ENCODE measurements at regions not wholly inside any gene's neighbourhood (a gene's known extent, or its start where the extent isn't known, plus 50 kb on each side); places are given as distances from the start of the nearest gene placed in this dataset.

DNA sequence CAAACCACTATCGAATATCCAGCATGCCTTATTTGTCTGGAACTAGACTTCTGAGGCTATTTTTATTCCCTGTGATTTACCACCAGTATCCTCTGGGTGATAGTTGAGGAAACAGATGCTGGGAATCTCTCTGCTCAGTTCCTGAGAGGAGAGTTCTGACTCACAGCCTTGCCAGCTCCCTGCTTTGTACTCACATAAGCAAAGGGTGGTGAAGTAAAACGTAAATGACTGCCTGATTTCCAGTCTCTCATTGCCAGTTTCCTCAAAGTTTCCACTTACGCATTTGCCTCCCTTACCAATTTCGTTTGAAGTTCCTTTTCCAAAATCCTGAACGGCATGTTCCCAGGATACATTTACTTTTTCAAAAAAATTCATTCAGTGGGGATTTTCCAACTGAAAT is 69.2 kb upstream of the HNRNPA3 start:
- WGBS, 2 experiments (ENCODE audit: insufficient coverage in 2 of 2) = 0 to 53% methylated on average over 1 to 3 of the region's 5 CpGs
- Histone ChIP-seq H3K36me3 (ENCODE audit: control insufficient read depth, insufficient read depth, low read length) (no peaks in the 10 kb centered on the region), H3K27ac (ENCODE audit: low read depth, low read length, severe bottlenecking) (peak overlapping the region; percentile 42)

GRCh38 chr2:177147093-177147694 is 65.4 kb upstream of the HNRNPA3 start:
- no peaks in the 10 kb centered on the region for H3K36me3 ChIP-seq (ENCODE audit: control insufficient read depth, insufficient read depth, low read length)
- no CpG with 5 or more reads among the region's 2 CpGs for WGBS, 2 experiments (ENCODE audit: insufficient coverage in 2 of 2)
- H3K27ac ChIP-seq (ENCODE audit: low read depth, low read length, severe bottlenecking) = no peak overlapping the region
- no peaks in the 10 kb centered on the region for H3K4me1 ChIP-seq (ENCODE audit: control insufficient read depth, insufficient read depth, low read length, poor library complexity, severe bottlenecking)
- H3K4me3 ChIP-seq (ENCODE audit: extremely low read depth, insufficient read depth, low read length, poor library complexity, severe bottlenecking) = no peak overlapping the region
- H3K9me3 ChIP-seq (ENCODE audit: control insufficient read depth, low read length) = no peaks in the 10 kb centered on the region

More for the DNA sequence above, 69.2 kb upstream of the HNRNPA3 start:
- H3K9me3 ChIP-seq (ENCODE audit: control insufficient read depth, low read length) = no peaks in the 10 kb centered on the region
- no peak overlapping the region for H3K4me3 ChIP-seq (ENCODE audit: extremely low read depth, insufficient read depth, low read length, poor library complexity, severe bottlenecking)
- H3K4me1 ChIP-seq (ENCODE audit: control insufficient read depth, insufficient read depth, low read length, poor library complexity, severe bottlenecking) = no peaks in the 10 kb centered on the region

- Histone ChIP-seq H3K9me3 (ENCODE audit: control insufficient read depth, low read length) (no peaks in the 10 kb centered on the region), H3K27ac (ENCODE audit: low read depth, low read length, severe bottlenecking) (no peak overlapping the region), H3K36me3 (ENCODE audit: control insufficient read depth, insufficient read depth, low read length) (no peaks in the 10 kb centered on the region), H3K4me3 (ENCODE audit: extremely low read depth, insufficient read depth, low read length, poor library complexity, severe bottlenecking) (no peak overlapping the region), H3K4me1 (ENCODE audit: control insufficient read depth, insufficient read depth, low read length, poor library complexity, severe bottlenecking) (no peaks in the 10 kb centered on the region)
- WGBS, 2 experiments (ENCODE audit: insufficient coverage in 2 of 2) = 39 to 65% methylated on average over 12 of the region's 13 CpGs
Measured at GRCh38 chr2:177147834-177148445, 64.7 kb upstream of the HNRNPA3 start.

- Histone ChIP-seq H3K4me3 (ENCODE audit: extremely low read depth, insufficient read depth, low read length, poor library complexity, severe bottlenecking) (peak overlapping the region; percentile 16), H3K27ac (ENCODE audit: low read depth, low read length, severe bottlenecking) (no peak overlapping the region), H3K36me3 (ENCODE audit: control insufficient read depth, insufficient read depth, low read length) (no peaks in the 10 kb centered on the region), H3K4me1 (ENCODE audit: control insufficient read depth, insufficient read depth, low read length, poor library complexity, severe bottlenecking) (no peaks in the 10 kb centered on the region), H3K9me3 (ENCODE audit: control insufficient read depth, low read length) (no peaks in the 10 kb centered on the region)
- WGBS, 2 experiments (ENCODE audit: insufficient coverage in 2 of 2) = 0% methylated on average over 12 to 13 of the region's 25 CpGs
Measured at GRCh38 chr2:177148477-177149154, 64.0 kb upstream of the HNRNPA3 start.

DNA sequence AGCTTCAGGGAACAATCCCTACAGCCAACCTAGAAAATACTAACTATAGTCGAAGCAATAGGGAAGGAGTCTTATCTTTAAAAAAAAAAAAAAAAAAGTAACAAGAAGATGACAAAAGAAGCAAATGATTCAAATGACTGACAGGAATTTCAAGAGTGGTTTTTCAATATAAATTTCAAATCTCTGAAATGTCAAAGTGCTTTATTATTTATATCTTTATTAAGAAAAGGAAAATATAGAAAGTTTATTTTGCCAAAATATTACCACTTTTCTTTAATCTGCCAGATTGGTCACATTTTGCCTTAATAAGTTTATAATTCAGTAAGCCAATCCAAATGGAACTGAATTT is 63.5 kb upstream of the HNRNPA3 start:
- no CpG with 5 or more reads among the region's 1 CpG for WGBS, 2 experiments (ENCODE audit: insufficient coverage in 2 of 2)
- H3K4me3 ChIP-seq (ENCODE audit: extremely low read depth, insufficient read depth, low read length, poor library complexity, severe bottlenecking) = peak overlapping the region; percentile 16

GRCh38 chr2:177153805-177154204 is 58.8 kb upstream of the HNRNPA3 start:
- H3K9me3 ChIP-seq (ENCODE audit: control insufficient read depth, low read length) = no peaks in the 10 kb centered on the region
- no peak overlapping the region for H3K4me3 ChIP-seq (ENCODE audit: extremely low read depth, insufficient read depth, low read length, poor library complexity, severe bottlenecking)
- no peaks in the 10 kb centered on the region for H3K4me1 ChIP-seq (ENCODE audit: control insufficient read depth, insufficient read depth, low read length, poor library complexity, severe bottlenecking)
- no peaks in the 10 kb centered on the region for H3K36me3 ChIP-seq (ENCODE audit: control insufficient read depth, insufficient read depth, low read length)
- no peak overlapping the region for H3K27ac ChIP-seq (ENCODE audit: low read depth, low read length, severe bottlenecking)

More for the DNA sequence above, 63.5 kb upstream of the HNRNPA3 start:
- no peaks in the 10 kb centered on the region for H3K36me3 ChIP-seq (ENCODE audit: control insufficient read depth, insufficient read depth, low read length)
- H3K27ac ChIP-seq (ENCODE audit: low read depth, low read length, severe bottlenecking) = no peak overlapping the region
- no peaks in the 10 kb centered on the region for H3K9me3 ChIP-seq (ENCODE audit: control insufficient read depth, low read length)
- H3K4me1 ChIP-seq (ENCODE audit: control insufficient read depth, insufficient read depth, low read length, poor library complexity, severe bottlenecking) = no peaks in the 10 kb centered on the region

DNA sequence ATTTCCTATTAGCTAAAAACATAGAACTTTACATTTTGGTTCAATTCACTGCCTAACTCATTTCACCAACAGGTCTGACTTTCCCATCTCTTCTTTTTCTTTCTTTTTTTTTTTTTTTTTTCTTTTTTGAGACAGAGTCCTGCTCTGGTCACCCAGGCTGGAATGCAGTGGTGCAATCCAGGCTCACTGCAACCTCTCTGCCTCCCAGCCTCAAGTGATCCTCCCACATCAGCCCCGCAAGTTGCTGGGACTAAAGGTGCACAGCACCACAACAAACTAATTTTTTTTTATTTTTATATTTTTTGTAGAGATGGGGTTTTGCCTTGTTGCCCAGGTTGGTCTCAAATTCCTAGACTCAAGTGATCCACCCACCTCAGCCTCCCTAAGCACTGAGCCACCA is 57.8 kb upstream of the HNRNPA3 start:
- no peaks in the 10 kb centered on the region for H3K9me3 ChIP-seq (ENCODE audit: control insufficient read depth, low read length)
- H3K4me3 ChIP-seq (ENCODE audit: extremely low read depth, insufficient read depth, low read length, poor library complexity, severe bottlenecking) = no peak overlapping the region
- H3K27ac ChIP-seq (ENCODE audit: low read depth, low read length, severe bottlenecking) = no peak overlapping the region
- H3K36me3 ChIP-seq (ENCODE audit: control insufficient read depth, insufficient read depth, low read length) = no peaks in the 10 kb centered on the region
- no peaks in the 10 kb centered on the region for H3K4me1 ChIP-seq (ENCODE audit: control insufficient read depth, insufficient read depth, low read length, poor library complexity, severe bottlenecking)
- WGBS, 2 experiments (ENCODE audit: insufficient coverage in 2 of 2) = no CpG with 5 or more reads among the region's 1 CpG

GRCh38 chr2:177155631-177156030 is 57.0 kb upstream of the HNRNPA3 start:
- Histone ChIP-seq H3K27ac (ENCODE audit: low read depth, low read length, severe bottlenecking) (no peak overlapping the region), H3K4me3 (ENCODE audit: extremely low read depth, insufficient read depth, low read length, poor library complexity, severe bottlenecking) (no peak overlapping the region), H3K9me3 (ENCODE audit: control insufficient read depth, low read length) (no peaks in the 10 kb centered on the region), H3K36me3 (ENCODE audit: control insufficient read depth, insufficient read depth, low read length) (no peaks in the 10 kb centered on the region), H3K4me1 (ENCODE audit: control insufficient read depth, insufficient read depth, low read length, poor library complexity, severe bottlenecking) (no peaks in the 10 kb centered on the region)
- WGBS, 2 experiments (ENCODE audit: insufficient coverage in 2 of 2) = no CpG with 5 or more reads among the region's 1 CpG

DNA sequence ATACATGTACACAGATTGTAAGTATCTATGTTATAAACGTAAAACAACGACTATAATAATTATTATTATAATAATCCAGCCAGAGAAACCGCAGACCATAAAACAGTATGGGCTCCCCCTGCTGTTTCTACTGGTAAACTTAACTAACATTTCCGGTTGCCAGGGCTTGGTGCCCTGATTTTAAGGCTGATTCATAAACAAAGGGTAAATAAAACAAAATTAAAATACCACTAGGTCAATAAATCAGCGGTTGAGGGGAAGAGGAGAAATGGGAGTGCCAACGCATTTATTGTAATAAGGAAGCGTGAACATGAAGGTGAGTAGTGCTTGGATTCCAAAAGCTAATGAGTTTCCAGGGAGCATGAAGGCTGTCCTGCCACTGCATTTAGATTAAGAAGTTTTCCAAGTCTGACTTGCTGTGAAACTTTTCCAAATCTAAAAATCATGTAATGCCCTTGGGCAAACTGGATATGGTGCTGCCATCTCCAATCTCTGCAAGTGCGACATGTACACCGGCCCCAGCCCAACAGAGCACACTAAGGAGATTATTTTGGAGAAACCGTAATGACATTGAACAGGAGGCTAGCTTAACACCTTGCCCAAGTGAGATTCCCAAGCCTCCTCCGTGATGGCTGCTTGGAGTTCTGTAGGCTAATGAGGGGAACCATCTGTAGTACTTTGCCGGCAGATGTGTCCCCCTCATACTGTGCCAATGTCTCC is 50.7 kb upstream of the HNRNPA3 start:
- peaks cover 22% of the 10 kb centered on the region for H3K4me1 ChIP-seq (ENCODE audit: control insufficient read depth, insufficient read depth, low read length, poor library complexity, severe bottlenecking)
- no peaks in the 10 kb centered on the region for H3K9me3 ChIP-seq (ENCODE audit: control insufficient read depth, low read length)
- H3K4me3 ChIP-seq (ENCODE audit: extremely low read depth, insufficient read depth, low read length, poor library complexity, severe bottlenecking) = no peak overlapping the region
- no peaks in the 10 kb centered on the region for H3K36me3 ChIP-seq (ENCODE audit: control insufficient read depth, insufficient read depth, low read length)
- whole genome bisulfite sequencing, 2 experiments (ENCODE audit: insufficient coverage in 2 of 2) = 72 to 79% methylated on average over 4 to 8 of the region's 12 CpGs
- no peak overlapping the region for H3K27ac ChIP-seq (ENCODE audit: low read depth, low read length, severe bottlenecking)
